ENCODE measurements at regions not wholly inside any gene's neighbourhood (a gene's known extent, or its start where the extent isn't known, plus 50 kb on each side); places are given as distances from the start of the nearest gene placed in this dataset.

- no peak for ATAC-seq
- Mint-ChIP-seq H3K36me3 (ENCODE audit: insufficient read depth) (no peaks in the 10 kb centered on the region), H3K9me3 (no peaks in the 10 kb centered on the region), H3K27me3 (ENCODE audit: low read depth) (no peaks in the 10 kb centered on the region), H3K4me1 (ENCODE audit: low read depth) (no peaks in the 10 kb centered on the region), H3K4me3 (no peak overlapping the region)
- no peak for DNase-seq
These were observed 951.3 kb downstream of the ADGRL2 start for GRCh38 chr1:82752046-82752445.

- no peak overlapping the region for H3K4me3 Mint-ChIP-seq
- no peaks in the 10 kb centered on the region for H3K27me3 Mint-ChIP-seq (ENCODE audit: low read depth)
- ATAC-seq (no peak), DNase-seq (no peak)
- H3K4me1 Mint-ChIP-seq (ENCODE audit: low read depth) = no peaks in the 10 kb centered on the region
- no peaks in the 10 kb centered on the region for H3K36me3 Mint-ChIP-seq (ENCODE audit: insufficient read depth)
- H3K9me3 Mint-ChIP-seq = peaks cover 19% of the 10 kb centered on the region
These were observed 932.9 kb downstream of the ADGRL2 start for GRCh38 chr1:82733645-82734044.

- Mint-ChIP-seq H3K9me3 (peaks cover 19% of the 10 kb centered on the region), H3K4me3 (no peak overlapping the region), H3K27me3 (ENCODE audit: low read depth) (no peaks in the 10 kb centered on the region), H3K36me3 (ENCODE audit: insufficient read depth) (no peaks in the 10 kb centered on the region), H3K4me1 (ENCODE audit: low read depth) (no peaks in the 10 kb centered on the region)
- no peak for ATAC-seq
- DNase-seq = no peak
These were observed 930.5 kb downstream of the ADGRL2 start for GRCh38 chr1:82731216-82731615.

DNA sequence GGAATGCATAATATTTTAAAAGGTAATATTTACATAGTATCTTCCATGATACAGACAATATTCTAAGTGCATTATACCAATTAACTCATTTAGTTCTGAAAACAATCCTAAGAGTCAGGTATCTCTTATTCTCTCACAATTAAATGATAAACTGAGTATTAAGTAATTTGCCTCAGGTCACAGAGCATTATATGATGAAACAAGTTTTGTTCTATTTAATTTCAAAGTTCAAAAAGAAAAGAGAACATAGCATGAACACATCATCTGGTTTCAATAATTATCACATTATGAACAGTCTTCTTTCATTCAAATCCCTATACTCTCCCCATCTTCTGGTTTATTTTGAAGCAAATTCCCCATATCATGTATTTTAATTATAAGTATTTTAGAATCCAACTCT lies 927.5 kb downstream of the ADGRL2 start:
- H3K4me1 Mint-ChIP-seq (ENCODE audit: low read depth) = no peaks in the 10 kb centered on the region
- DNase-seq = no peak

GRCh38 chr1:82724246-82724645 lies 923.5 kb downstream of the ADGRL2 start:
- no peak for DNase-seq
- H3K9me3 Mint-ChIP-seq = peaks cover 8% of the 10 kb centered on the region
- H3K4me1 Mint-ChIP-seq (ENCODE audit: low read depth) = no peaks in the 10 kb centered on the region
- H3K4me3 Mint-ChIP-seq = no peak overlapping the region
- no peaks in the 10 kb centered on the region for H3K36me3 Mint-ChIP-seq (ENCODE audit: insufficient read depth)
- H3K27me3 Mint-ChIP-seq (ENCODE audit: low read depth) = no peaks in the 10 kb centered on the region
- ATAC-seq = no peak

More for the DNA sequence above, 927.5 kb downstream of the ADGRL2 start:
- Mint-ChIP-seq H3K36me3 (ENCODE audit: insufficient read depth) (no peaks in the 10 kb centered on the region), H3K4me3 (no peak overlapping the region), H3K9me3 (peaks cover 24% of the 10 kb centered on the region), H3K27me3 (ENCODE audit: low read depth) (no peaks in the 10 kb centered on the region)
- ATAC-seq = no peak

- DNase-seq (no peak), ATAC-seq (no peak)
- no peaks in the 10 kb centered on the region for H3K27me3 Mint-ChIP-seq (ENCODE audit: low read depth)
- peaks cover 10% of the 10 kb centered on the region for H3K9me3 Mint-ChIP-seq
- no peaks in the 10 kb centered on the region for H3K36me3 Mint-ChIP-seq (ENCODE audit: insufficient read depth)
- no peaks in the 10 kb centered on the region for H3K4me1 Mint-ChIP-seq (ENCODE audit: low read depth)
- H3K4me3 Mint-ChIP-seq = no peak overlapping the region
These were observed 921.9 kb downstream of the ADGRL2 start for GRCh38 chr1:82722608-82723007.

- peaks cover 10% of the 10 kb centered on the region for H3K9me3 Mint-ChIP-seq
- H3K4me1 Mint-ChIP-seq (ENCODE audit: low read depth) = no peaks in the 10 kb centered on the region
- DNase-seq (no peak), ATAC-seq (no peak)
- H3K27me3 Mint-ChIP-seq (ENCODE audit: low read depth) = no peaks in the 10 kb centered on the region
- no peak overlapping the region for H3K4me3 Mint-ChIP-seq
- H3K36me3 Mint-ChIP-seq (ENCODE audit: insufficient read depth) = no peaks in the 10 kb centered on the region
These were observed 921.0 kb downstream of the ADGRL2 start for GRCh38 chr1:82721702-82722101.

- ATAC-seq = no peak
- Mint-ChIP-seq H3K36me3 (ENCODE audit: insufficient read depth) (no peaks in the 10 kb centered on the region), H3K4me1 (ENCODE audit: low read depth) (no peaks in the 10 kb centered on the region), H3K4me3 (no peak overlapping the region), H3K9me3 (peaks cover 6% of the 10 kb centered on the region), H3K27me3 (ENCODE audit: low read depth) (no peaks in the 10 kb centered on the region)
- DNase-seq = no peak
These were observed 918.1 kb downstream of the ADGRL2 start for GRCh38 chr1:82718719-82719419.

GRCh38 chr1:82710091-82710490 lies 909.4 kb downstream of the ADGRL2 start:
- no peaks in the 10 kb centered on the region for H3K9me3 Mint-ChIP-seq
- ATAC-seq (no peak), DNase-seq (no peak)
- H3K36me3 Mint-ChIP-seq (ENCODE audit: insufficient read depth) = no peaks in the 10 kb centered on the region
- no peak overlapping the region for H3K4me3 Mint-ChIP-seq
- H3K27me3 Mint-ChIP-seq (ENCODE audit: low read depth) = no peaks in the 10 kb centered on the region
- H3K4me1 Mint-ChIP-seq (ENCODE audit: low read depth) = no peaks in the 10 kb centered on the region

GRCh38 chr1:82707681-82708080 lies 906.9 kb downstream of the ADGRL2 start:
- no peak for DNase-seq
- Mint-ChIP-seq H3K9me3 (no peaks in the 10 kb centered on the region), H3K36me3 (ENCODE audit: insufficient read depth) (no peaks in the 10 kb centered on the region), H3K27me3 (ENCODE audit: low read depth) (no peaks in the 10 kb centered on the region), H3K4me1 (ENCODE audit: low read depth) (no peaks in the 10 kb centered on the region), H3K4me3 (no peak overlapping the region)
- ATAC-seq = no peak

GRCh38 chr1:82706741-82707140 lies 906.0 kb downstream of the ADGRL2 start:
- no peaks in the 10 kb centered on the region for H3K27me3 Mint-ChIP-seq (ENCODE audit: low read depth)
- H3K4me1 Mint-ChIP-seq (ENCODE audit: low read depth) = no peaks in the 10 kb centered on the region
- DNase-seq = no peak
- no peaks in the 10 kb centered on the region for H3K9me3 Mint-ChIP-seq
- H3K4me3 Mint-ChIP-seq = no peak overlapping the region
- no peaks in the 10 kb centered on the region for H3K36me3 Mint-ChIP-seq (ENCODE audit: insufficient read depth)
- ATAC-seq = no peak

DNA sequence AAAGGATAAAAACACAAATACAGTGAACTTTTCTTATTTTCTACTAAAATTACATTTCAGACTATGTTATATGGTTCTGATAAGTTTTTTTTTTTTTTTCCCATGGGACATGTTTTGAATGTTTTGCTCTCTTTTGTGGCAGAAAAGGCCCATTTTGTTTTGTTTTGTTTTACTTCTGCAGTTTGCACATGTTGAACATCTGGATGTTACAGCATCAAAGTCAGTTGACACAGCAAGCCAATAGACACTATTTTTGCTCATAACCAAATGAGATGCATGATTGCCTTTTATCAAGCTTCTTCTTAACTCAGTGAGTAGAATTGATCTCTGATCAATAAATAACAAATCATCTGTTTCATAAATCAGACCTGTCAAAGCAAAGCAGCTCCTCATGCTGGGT lies 904.2 kb downstream of the ADGRL2 start:
- Mint-ChIP-seq H3K9me3 (no peaks in the 10 kb centered on the region), H3K27me3 (ENCODE audit: low read depth) (no peaks in the 10 kb centered on the region), H3K4me1 (ENCODE audit: low read depth) (no peaks in the 10 kb centered on the region), H3K36me3 (ENCODE audit: insufficient read depth) (no peaks in the 10 kb centered on the region), H3K4me3 (no peak overlapping the region)
- DNase-seq (no peak), ATAC-seq (no peak)

DNA sequence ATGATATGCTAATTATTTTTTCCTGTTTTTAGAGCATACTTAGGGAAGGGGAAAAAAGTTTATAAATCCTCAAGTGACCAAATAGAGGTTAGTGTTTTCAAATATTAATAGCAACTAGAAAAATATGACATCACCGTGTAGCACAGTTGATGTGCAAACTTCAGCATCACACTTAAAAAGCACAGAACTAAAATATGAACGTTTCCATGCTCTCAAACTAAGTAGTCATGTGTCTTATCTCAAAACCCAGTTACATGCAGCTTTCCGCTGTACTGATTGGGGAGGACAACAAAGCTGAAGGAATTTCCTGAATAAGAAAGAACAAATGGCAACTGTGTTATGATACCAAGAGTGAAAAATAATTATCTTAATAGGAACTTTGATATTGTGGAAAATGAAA lies 903.7 kb downstream of the ADGRL2 start:
- H3K9me3 Mint-ChIP-seq = no peaks in the 10 kb centered on the region
- H3K4me3 Mint-ChIP-seq = no peak overlapping the region
- DNase-seq (no peak), ATAC-seq (no peak)
- no peaks in the 10 kb centered on the region for H3K4me1 Mint-ChIP-seq (ENCODE audit: low read depth)
- H3K27me3 Mint-ChIP-seq (ENCODE audit: low read depth) = no peaks in the 10 kb centered on the region
- H3K36me3 Mint-ChIP-seq (ENCODE audit: insufficient read depth) = no peaks in the 10 kb centered on the region

DNA sequence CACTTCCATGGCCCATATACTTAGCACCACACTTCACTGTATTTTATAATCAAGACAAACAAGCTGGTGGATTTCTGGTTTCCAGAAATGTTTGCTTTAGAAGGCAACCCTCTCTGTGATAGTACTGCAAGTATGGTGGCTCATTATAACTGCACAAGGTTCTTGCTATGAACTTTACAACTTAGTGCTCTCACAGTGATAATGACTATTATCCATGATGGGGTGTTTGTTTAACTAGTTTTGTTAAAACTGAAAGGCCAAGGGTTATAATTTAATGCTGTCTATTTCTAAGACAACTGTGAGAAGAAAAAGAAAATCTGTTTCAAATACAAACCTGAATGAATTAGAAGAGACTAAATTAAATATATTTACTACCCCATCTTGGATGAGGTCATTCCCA lies 903.2 kb downstream of the ADGRL2 start:
- Mint-ChIP-seq H3K9me3 (no peaks in the 10 kb centered on the region), H3K36me3 (ENCODE audit: insufficient read depth) (no peaks in the 10 kb centered on the region), H3K4me3 (no peak overlapping the region), H3K4me1 (ENCODE audit: low read depth) (no peaks in the 10 kb centered on the region), H3K27me3 (ENCODE audit: low read depth) (no peaks in the 10 kb centered on the region)
- DNase-seq (no peak), ATAC-seq (no peak)

GRCh38 chr1:82700476-82700875 lies 899.7 kb downstream of the ADGRL2 start:
- Mint-ChIP-seq H3K36me3 (ENCODE audit: insufficient read depth) (no peaks in the 10 kb centered on the region), H3K9me3 (no peaks in the 10 kb centered on the region), H3K4me3 (no peak overlapping the region), H3K27me3 (ENCODE audit: low read depth) (no peaks in the 10 kb centered on the region), H3K4me1 (ENCODE audit: low read depth) (no peaks in the 10 kb centered on the region)
- no peak for ATAC-seq
- DNase-seq = no peak

DNA sequence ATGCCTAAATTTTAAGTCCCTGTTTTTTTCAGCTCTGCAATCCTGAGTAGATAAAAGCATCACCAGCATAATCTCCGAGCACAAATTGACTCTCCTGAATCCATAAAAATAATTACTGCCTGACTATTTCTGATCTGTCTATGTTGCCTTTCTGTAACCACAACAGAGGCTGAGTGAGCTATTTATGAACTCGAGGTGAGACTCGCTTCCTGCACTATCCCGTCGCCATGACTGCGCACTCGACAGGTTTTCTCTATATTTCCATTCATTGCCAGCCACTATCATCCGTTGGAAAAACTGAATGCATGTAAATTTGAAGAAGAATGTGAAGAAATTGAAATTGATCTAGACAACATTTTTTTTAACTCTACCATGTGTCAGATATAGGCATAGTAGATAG lies 897.2 kb downstream of the ADGRL2 start:
- Mint-ChIP-seq H3K4me1 (ENCODE audit: low read depth) (no peaks in the 10 kb centered on the region), H3K9me3 (no peaks in the 10 kb centered on the region), H3K27me3 (ENCODE audit: low read depth) (no peaks in the 10 kb centered on the region), H3K36me3 (ENCODE audit: insufficient read depth) (no peaks in the 10 kb centered on the region), H3K4me3 (no peak overlapping the region)
- DNase-seq (no peak), ATAC-seq (no peak)
